ENCODE measurements at regions not wholly inside any gene's neighbourhood (a gene's known extent, or its start where the extent isn't known, plus 50 kb on each side); places are given as distances from the start of the nearest gene placed in this dataset.

- in situ Hi-C loops (cut with MboI; ENCODE audit: low pct_ligation_motif_present in 1 of 4, low pct_unique_long_range_greater_than_20kb in 1 of 4, low sequenced_read_pairs in 3 of 4), result no loop called here
- no peaks in the 10 kb centered on the region for H3K9me3 ChIP-seq
- no peaks in the 10 kb centered on the region for H3K36me3 ChIP-seq
- H3K27ac ChIP-seq, result no peak overlapping the region
- H3K4me1 ChIP-seq, result no peaks in the 10 kb centered on the region
- no peak for DNase-seq
- WGBS, 2 donors (ENCODE audit: low coverage in 1 of 2), result 39 to 49% methylated on average over 10 to 11 of the region's 11 CpGs
- no peak for TF ChIP-seq POLR2AphosphoS5 (IDR thresholded peaks at IDR 0.05)
- no peak for TF ChIP-seq EP300 (IDR thresholded peaks at IDR 0.05; ENCODE audit: low read depth)
- TF ChIP-seq CTCF (IDR thresholded peaks at IDR 0.05), result no peak
- TF ChIP-seq POLR2A (IDR thresholded peaks at IDR 0.05), result no peak
- H3K4me3 ChIP-seq, result no peak overlapping the region
- H3K27me3 ChIP-seq, result no peaks in the 10 kb centered on the region
- intact Hi-C loops (cut with DNase I; ENCODE audit: low total_unique reads), result no loop called here
Observed at GRCh38 chr16:6165330-6165979, 1067.9 kb upstream of the EEF2KMT start.

GRCh38 chr16:6160871-6161270, 1063.3 kb upstream of the EEF2KMT start:
- H3K36me3 ChIP-seq, result no peaks in the 10 kb centered on the region
- DNase-seq, result no peak
- TF ChIP-seq EP300 (IDR thresholded peaks at IDR 0.05; ENCODE audit: low read depth) (no peak), CTCF (IDR thresholded peaks at IDR 0.05) (no peak), POLR2AphosphoS5 (IDR thresholded peaks at IDR 0.05) (no peak), POLR2A (IDR thresholded peaks at IDR 0.05) (no peak)
- no peaks in the 10 kb centered on the region for H3K9me3 ChIP-seq
- intact Hi-C loops (cut with DNase I; ENCODE audit: low total_unique reads), result no loop called here
- WGBS, 2 donors (ENCODE audit: low coverage in 1 of 2), result 60 to 79% methylated on average over 1 to 10 of the region's 10 CpGs
- H3K27me3 ChIP-seq, result no peaks in the 10 kb centered on the region
- in situ Hi-C loops (cut with MboI; ENCODE audit: low pct_ligation_motif_present in 1 of 4, low pct_unique_long_range_greater_than_20kb in 1 of 4, low sequenced_read_pairs in 3 of 4), result no loop called here
- no peak overlapping the region for H3K4me3 ChIP-seq
- no peak overlapping the region for H3K27ac ChIP-seq
- H3K4me1 ChIP-seq, result no peaks in the 10 kb centered on the region

GRCh38 chr16:6160303-6160702, 1062.7 kb upstream of the EEF2KMT start:
- intact Hi-C loops (cut with DNase I; ENCODE audit: low total_unique reads), result no loop called here
- no peaks in the 10 kb centered on the region for H3K4me1 ChIP-seq
- in situ Hi-C loops (cut with MboI; ENCODE audit: low pct_ligation_motif_present in 1 of 4, low pct_unique_long_range_greater_than_20kb in 1 of 4, low sequenced_read_pairs in 3 of 4), result no loop called here
- no peak overlapping the region for H3K27ac ChIP-seq
- H3K27me3 ChIP-seq, result no peaks in the 10 kb centered on the region
- no peaks in the 10 kb centered on the region for H3K9me3 ChIP-seq
- no peaks in the 10 kb centered on the region for H3K36me3 ChIP-seq
- 89 to 100% methylated on average over 3 of the region's 3 CpGs for WGBS, 2 donors (ENCODE audit: low coverage in 1 of 2)
- no peak for DNase-seq
- TF ChIP-seq CTCF (IDR thresholded peaks at IDR 0.05) (no peak), POLR2AphosphoS5 (IDR thresholded peaks at IDR 0.05) (no peak), POLR2A (IDR thresholded peaks at IDR 0.05) (no peak), EP300 (IDR thresholded peaks at IDR 0.05; ENCODE audit: low read depth) (no peak)
- H3K4me3 ChIP-seq, result no peak overlapping the region

GRCh38 chr16:6157806-6158205, 1060.2 kb upstream of the EEF2KMT start:
- DNase-seq, result no peak
- Histone ChIP-seq H3K27ac (no peak overlapping the region), H3K4me3 (no peak overlapping the region), H3K36me3 (no peaks in the 10 kb centered on the region), H3K4me1 (no peaks in the 10 kb centered on the region), H3K27me3 (no peaks in the 10 kb centered on the region), H3K9me3 (no peaks in the 10 kb centered on the region)
- 91 to 95% methylated on average over 4 of the region's 4 CpGs for WGBS, 2 donors (ENCODE audit: low coverage in 1 of 2)
- TF ChIP-seq POLR2A (IDR thresholded peaks at IDR 0.05) (no peak), EP300 (IDR thresholded peaks at IDR 0.05; ENCODE audit: low read depth) (no peak)
- intact Hi-C loops (cut with DNase I; ENCODE audit: low total_unique reads), result no loop called here
- in situ Hi-C loops (cut with MboI; ENCODE audit: low pct_ligation_motif_present in 1 of 4, low pct_unique_long_range_greater_than_20kb in 1 of 4, low sequenced_read_pairs in 3 of 4), result no loop called here

GRCh38 chr16:6155271-6155670, 1057.7 kb upstream of the EEF2KMT start:
- no peak overlapping the region for H3K27ac ChIP-seq
- no peaks in the 10 kb centered on the region for H3K27me3 ChIP-seq
- H3K36me3 ChIP-seq, result no peaks in the 10 kb centered on the region
- TF ChIP-seq CTCF (IDR thresholded peaks at IDR 0.05), result no peak
- 86 to 87% methylated on average over 4 to 9 of the region's 9 CpGs for WGBS, 2 donors (ENCODE audit: low coverage in 1 of 2)
- H3K4me1 ChIP-seq, result no peaks in the 10 kb centered on the region
- DNase-seq, result no peak
- no peaks in the 10 kb centered on the region for H3K9me3 ChIP-seq
- in situ Hi-C loops (cut with MboI; ENCODE audit: low pct_ligation_motif_present in 1 of 4, low pct_unique_long_range_greater_than_20kb in 1 of 4, low sequenced_read_pairs in 3 of 4), result no loop called here
- intact Hi-C loops (cut with DNase I; ENCODE audit: low total_unique reads), result no loop called here
- no peak overlapping the region for H3K4me3 ChIP-seq

Data from transverse colon (tissue), 4 donors.